ENCODE measurements at regions not wholly inside any gene's neighbourhood (a gene's known extent, or its start where the extent isn't known, plus 50 kb on each side); places are given as distances from the start of the nearest gene placed in this dataset.
"Not testable (repeated sequence)": the region's sequence is repeated elsewhere in the genome, so short reads cannot be mapped to it uniquely, and the experiment has no call there.

DNA sequence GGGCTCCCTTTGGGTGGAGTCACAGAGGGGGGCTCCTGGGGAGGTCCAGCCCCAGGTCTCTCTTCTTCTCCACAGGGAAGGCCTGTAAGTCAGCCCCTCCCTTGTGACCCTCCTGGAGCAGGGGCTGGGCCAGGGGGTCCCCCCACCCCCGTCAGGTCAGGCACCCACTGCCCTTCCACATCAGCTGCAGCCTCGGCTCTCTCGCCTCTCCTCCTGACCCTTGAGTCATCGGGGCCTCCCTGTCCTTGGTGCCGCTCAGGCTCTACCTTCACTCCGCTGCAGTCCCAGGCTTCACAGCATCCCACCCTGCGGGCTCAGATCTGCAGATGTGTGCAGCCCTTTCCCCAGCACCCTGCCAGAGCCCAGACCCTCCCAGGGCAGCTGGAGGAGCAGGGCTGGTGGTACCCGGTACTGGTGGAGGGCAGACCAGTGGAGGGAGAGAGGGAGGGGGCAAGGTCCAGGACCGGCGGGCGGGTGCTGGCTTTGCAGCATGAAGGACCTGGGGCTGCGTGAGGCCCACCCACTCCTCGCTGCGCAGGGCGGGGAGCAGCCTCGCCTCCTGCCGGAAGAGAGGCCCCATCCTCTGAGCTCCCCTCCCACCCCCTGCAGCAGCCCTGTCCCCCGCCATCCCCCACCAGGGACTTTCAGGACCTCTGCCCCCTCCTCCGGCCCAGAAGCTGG is 117.1 kb downstream of the FAM53A start:
- no peaks in the 10 kb centered on the region for H3K36me3 ChIP-seq (ENCODE audit: control insufficient read depth in 4 of 4, insufficient read depth in 4 of 4, low read length in 4 of 4)
- no peak overlapping the region for H3K27ac ChIP-seq (ENCODE audit: low read depth in 1 of 2, low read length in 1 of 2)
- no peaks in the 10 kb centered on the region for H3K9me3 ChIP-seq (ENCODE audit: control insufficient read depth in 4 of 4, insufficient read depth in 3 of 4, low read length in 3 of 4)
- 60 to 74% methylated on average over 19 of the region's 19 CpGs for WGBS, 2 donors
- peaks cover 0 to 6% (median 0%) of the 10 kb centered on the region in 5 donors for H3K4me1 ChIP-seq (ENCODE audit: control insufficient read depth in 5 of 5, insufficient read depth in 5 of 5, low read length in 5 of 5)
- TF ChIP-seq CTCF (IDR thresholded peaks at IDR 0.05; ENCODE audit: control extremely low read depth, extremely low read depth) = no peak
- H3K4me3 ChIP-seq = no peak overlapping the region
- DNase-seq = peak in 1 of 3 donors; percentile 12
- no peak for ATAC-seq (ENCODE audit: insufficient read depth, low FRiP score)
- H3K27me3 ChIP-seq (ENCODE audit: control insufficient read depth in 3 of 3, insufficient read depth in 3 of 3, low read length in 2 of 3) = peaks cover 0 to 11% (median 3%) of the 10 kb centered on the region in 3 donors
- H3K9ac ChIP-seq (ENCODE audit: insufficient read depth in 1 of 2, low read length in 2 of 2) = no peak overlapping the region

- peak in 1 of 3 donors; percentile 12 for DNase-seq
- peaks cover 0 to 15% (median 3%) of the 10 kb centered on the region in 3 donors for H3K27me3 ChIP-seq (ENCODE audit: control insufficient read depth in 3 of 3, insufficient read depth in 3 of 3, low read length in 2 of 3)
- ATAC-seq (ENCODE audit: insufficient read depth, low FRiP score) = not testable (repeated sequence)
Observed at GRCh38 chr4:1566301-1566837, 117.7 kb downstream of the FAM53A start.

DNA sequence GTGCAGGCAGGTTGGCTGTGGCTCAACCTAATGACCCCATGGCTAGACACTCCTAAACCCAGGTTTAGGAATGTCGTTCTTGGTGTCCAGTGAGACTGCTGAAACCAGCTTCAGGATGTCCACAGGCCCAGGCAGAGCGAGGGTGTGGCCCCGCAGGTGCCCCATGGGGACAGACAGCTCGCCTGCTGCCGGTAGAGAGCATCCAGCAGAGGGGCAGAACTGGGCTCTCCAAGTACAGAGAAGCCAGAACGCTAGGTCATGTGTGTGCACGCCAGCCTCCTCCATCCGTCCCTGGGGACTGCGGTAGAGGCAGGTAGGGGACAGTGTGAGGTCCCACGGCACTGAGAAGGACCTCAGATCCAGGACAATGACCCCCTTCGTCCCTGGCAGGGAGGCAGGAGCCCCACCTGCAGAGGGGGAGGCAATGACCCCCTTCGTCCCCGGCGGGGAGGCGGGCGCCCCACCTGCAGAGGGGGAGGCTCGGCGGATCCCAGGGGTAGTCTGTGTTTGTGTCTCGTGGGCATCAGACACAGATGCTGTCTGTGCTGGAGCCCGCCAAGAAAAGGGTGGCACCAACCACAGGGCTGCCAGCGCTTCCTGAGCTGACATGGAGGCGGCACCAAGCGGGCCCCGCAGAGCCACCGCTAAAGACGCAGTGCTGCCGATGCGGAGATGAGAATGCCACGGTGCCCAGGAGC is 118.4 kb downstream of the FAM53A start:
- ATAC-seq (ENCODE audit: insufficient read depth, low FRiP score) (no peak), DNase-seq (no peak)
- H3K36me3 ChIP-seq (ENCODE audit: control insufficient read depth in 4 of 4, insufficient read depth in 4 of 4, low read length in 4 of 4) = no peaks in the 10 kb centered on the region
- H3K27me3 ChIP-seq (ENCODE audit: control insufficient read depth in 3 of 3, insufficient read depth in 3 of 3, low read length in 2 of 3) = peaks cover 0 to 17% (median 3%) of the 10 kb centered on the region in 3 donors
- no peak overlapping the region for H3K4me3 ChIP-seq
- H3K27ac ChIP-seq (ENCODE audit: low read depth in 1 of 2, low read length in 1 of 2) = no peak overlapping the region
- 63 to 75% methylated on average over 29 of the region's 29 CpGs for WGBS, 2 donors
- peaks cover 0 to 6% (median 0%) of the 10 kb centered on the region in 5 donors for H3K4me1 ChIP-seq (ENCODE audit: control insufficient read depth in 5 of 5, insufficient read depth in 5 of 5, low read length in 5 of 5)
- no peaks in the 10 kb centered on the region for H3K9me3 ChIP-seq (ENCODE audit: control insufficient read depth in 4 of 4, insufficient read depth in 3 of 4, low read length in 3 of 4)
- TF ChIP-seq CTCF (IDR thresholded peaks at IDR 0.05; ENCODE audit: control extremely low read depth, extremely low read depth) = no peak
- no peak overlapping the region for H3K9ac ChIP-seq (ENCODE audit: insufficient read depth in 1 of 2, low read length in 2 of 2)

More at GRCh38 chr4:1566301-1566837, 117.7 kb downstream of the FAM53A start:
- WGBS, 2 donors = 30 to 53% methylated on average over 7 to 11 of the region's 14 CpGs
- H3K9ac ChIP-seq (ENCODE audit: insufficient read depth in 1 of 2, low read length in 2 of 2); H3K27ac ChIP-seq (ENCODE audit: low read depth in 1 of 2, low read length in 1 of 2); H3K36me3 ChIP-seq (ENCODE audit: control insufficient read depth in 4 of 4, insufficient read depth in 4 of 4, low read length in 4 of 4); H3K4me3 ChIP-seq; H3K4me1 ChIP-seq (ENCODE audit: control insufficient read depth in 5 of 5, insufficient read depth in 5 of 5, low read length in 5 of 5); H3K9me3 ChIP-seq (ENCODE audit: control insufficient read depth in 4 of 4, insufficient read depth in 3 of 4, low read length in 3 of 4): not testable (repeated sequence)
